ENCODE measurements at regions not wholly inside any gene's neighbourhood (a gene's known extent, or its start where the extent isn't known, plus 50 kb on each side); places are given as distances from the start of the nearest gene placed in this dataset.

DNA sequence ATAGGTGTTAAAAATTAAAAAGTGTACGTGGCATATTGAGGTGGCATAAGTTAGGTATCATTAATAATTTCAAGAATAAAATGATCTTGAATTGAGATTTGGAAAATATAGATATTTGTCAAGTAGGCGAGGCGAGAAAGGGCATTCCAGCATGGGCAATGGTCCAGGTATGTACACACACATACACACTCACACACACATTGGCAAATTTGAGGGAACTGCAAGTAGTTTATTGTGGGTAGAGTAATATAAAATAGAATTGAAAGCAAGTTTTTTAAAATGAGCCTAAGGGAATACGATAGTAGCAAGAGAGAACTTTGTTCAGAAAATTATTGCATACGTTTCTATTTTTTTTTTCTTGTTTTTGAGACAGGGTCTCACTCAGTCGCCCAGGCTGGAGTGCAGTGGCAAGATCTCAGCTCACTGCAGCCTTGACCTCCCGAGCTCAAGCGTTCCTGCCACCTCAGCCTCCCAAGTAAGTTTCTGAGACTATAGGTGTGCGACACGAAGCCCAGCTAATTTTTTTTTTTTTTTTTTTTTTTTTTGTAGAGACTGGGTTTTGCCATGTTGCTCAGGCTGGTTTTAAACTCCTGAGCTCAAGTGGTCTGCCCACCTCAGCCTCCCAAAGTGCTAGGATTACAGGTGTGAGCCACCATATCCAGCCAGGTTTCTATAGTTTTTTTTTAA, 96.7 kb upstream of the SLC39A10 start:
- peak overlapping the region; percentile 54; the same call in 1 of the 2 replicates for H3K4me2 ChIP-seq
- no peaks in the 10 kb centered on the region for H4K20me1 ChIP-seq (ENCODE audit: insufficient read depth)
- H3K9me3 ChIP-seq, result no peaks in the 10 kb centered on the region
- CTCF ChIA-PET, result interaction anchor here (1.3 kb wide), 1 partner anchor 16 kb away, joined by 3 read pairs; no protein-coding TSS in a partner anchor
- H3K9me2 ChIP-seq, result no peaks in the 10 kb centered on the region
- no peak for DNase-seq
- H3K27ac ChIP-seq (ENCODE audit: low read depth in 2 of 2, low read length in 1 of 2), result peak overlapping the region; percentile 12 to 96; a peak in 3 of 4 replicates
- TF ChIP-seq, protein P1, sequence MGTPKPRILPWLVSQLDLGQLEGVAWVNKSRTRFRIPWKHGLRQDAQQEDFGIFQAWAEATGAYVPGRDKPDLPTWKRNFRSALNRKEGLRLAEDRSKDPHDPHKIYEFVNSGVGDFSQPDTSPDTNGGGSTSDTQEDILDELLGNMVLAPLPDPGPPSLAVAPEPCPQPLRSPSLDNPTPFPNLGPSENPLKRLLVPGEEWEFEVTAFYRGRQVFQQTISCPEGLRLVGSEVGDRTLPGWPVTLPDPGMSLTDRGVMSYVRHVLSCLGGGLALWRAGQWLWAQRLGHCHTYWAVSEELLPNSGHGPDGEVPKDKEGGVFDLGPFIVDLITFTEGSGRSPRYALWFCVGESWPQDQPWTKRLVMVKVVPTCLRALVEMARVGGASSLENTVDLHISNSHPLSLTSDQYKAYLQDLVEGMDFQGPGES (IDR thresholded peaks at IDR 0.05; ENCODE audit: low read depth, low read length), result no peak
- TF ChIP-seq, protein P2, sequence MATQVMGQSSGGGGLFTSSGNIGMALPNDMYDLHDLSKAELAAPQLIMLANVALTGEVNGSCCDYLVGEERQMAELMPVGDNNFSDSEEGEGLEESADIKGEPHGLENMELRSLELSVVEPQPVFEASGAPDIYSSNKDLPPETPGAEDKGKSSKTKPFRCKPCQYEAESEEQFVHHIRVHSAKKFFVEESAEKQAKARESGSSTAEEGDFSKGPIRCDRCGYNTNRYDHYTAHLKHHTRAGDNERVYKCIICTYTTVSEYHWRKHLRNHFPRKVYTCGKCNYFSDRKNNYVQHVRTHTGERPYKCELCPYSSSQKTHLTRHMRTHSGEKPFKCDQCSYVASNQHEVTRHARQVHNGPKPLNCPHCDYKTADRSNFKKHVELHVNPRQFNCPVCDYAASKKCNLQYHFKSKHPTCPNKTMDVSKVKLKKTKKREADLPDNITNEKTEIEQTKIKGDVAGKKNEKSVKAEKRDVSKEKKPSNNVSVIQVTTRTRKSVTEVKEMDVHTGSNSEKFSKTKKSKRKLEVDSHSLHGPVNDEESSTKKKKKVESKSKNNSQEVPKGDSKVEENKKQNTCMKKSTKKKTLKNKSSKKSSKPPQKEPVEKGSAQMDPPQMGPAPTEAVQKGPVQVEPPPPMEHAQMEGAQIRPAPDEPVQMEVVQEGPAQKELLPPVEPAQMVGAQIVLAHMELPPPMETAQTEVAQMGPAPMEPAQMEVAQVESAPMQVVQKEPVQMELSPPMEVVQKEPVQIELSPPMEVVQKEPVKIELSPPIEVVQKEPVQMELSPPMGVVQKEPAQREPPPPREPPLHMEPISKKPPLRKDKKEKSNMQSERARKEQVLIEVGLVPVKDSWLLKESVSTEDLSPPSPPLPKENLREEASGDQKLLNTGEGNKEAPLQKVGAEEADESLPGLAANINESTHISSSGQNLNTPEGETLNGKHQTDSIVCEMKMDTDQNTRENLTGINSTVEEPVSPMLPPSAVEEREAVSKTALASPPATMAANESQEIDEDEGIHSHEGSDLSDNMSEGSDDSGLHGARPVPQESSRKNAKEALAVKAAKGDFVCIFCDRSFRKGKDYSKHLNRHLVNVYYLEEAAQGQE (IDR thresholded peaks at IDR 0.05; ENCODE audit: low read depth, low read length), result no peak
- TF ChIP-seq RXRA (IDR thresholded peaks at IDR 0.05; ENCODE audit: borderline replicate concordance, low read depth), result no peak
- TF ChIP-seq RCOR1 (IDR thresholded peaks at IDR 0.05; ENCODE audit: low read length), result no peak
- TF ChIP-seq TCF12 (IDR thresholded peaks at IDR 0.05), result no peak
- POLR2A ChIA-PET, result no interaction called here
- no peak overlapping the region for H2AFZ ChIP-seq (ENCODE audit: low read depth)
- H3K9ac ChIP-seq, result peak overlapping the region; percentile 59; the same call in 1 of the 2 replicates
- no peak overlapping the region for H3K4me3 ChIP-seq (ENCODE audit: low read depth in 2 of 2, low read length in 1 of 2)
- H3K36me3 ChIP-seq (replicated peaks in 1 of 2; ENCODE audit: control insufficient read depth in 1 of 2, insufficient read depth in 2 of 2, low read length in 1 of 2), result no peaks in the 10 kb centered on the region
- 77% methylated on average over 10 of the region's 10 CpGs for WGBS (ENCODE audit: low lambda C conversion rate)
- no peaks in the 10 kb centered on the region for H3K27me3 ChIP-seq (ENCODE audit: insufficient read depth)
- H3K79me2 ChIP-seq (ENCODE audit: insufficient read depth), result no peaks in the 10 kb centered on the region
- peaks cover 0 to 39% of the 10 kb centered on the region in 2 experiments; a peak in 3 of 4 replicates for H3K4me1 ChIP-seq (ENCODE audit: control insufficient read depth in 1 of 2, insufficient read depth in 2 of 2, low read depth in 1 of 2, low read length in 1 of 2)
- peaks cover 38% of the 10 kb centered on the region for H3F3A ChIP-seq (replicated peaks; ENCODE audit: insufficient read depth)

DNA sequence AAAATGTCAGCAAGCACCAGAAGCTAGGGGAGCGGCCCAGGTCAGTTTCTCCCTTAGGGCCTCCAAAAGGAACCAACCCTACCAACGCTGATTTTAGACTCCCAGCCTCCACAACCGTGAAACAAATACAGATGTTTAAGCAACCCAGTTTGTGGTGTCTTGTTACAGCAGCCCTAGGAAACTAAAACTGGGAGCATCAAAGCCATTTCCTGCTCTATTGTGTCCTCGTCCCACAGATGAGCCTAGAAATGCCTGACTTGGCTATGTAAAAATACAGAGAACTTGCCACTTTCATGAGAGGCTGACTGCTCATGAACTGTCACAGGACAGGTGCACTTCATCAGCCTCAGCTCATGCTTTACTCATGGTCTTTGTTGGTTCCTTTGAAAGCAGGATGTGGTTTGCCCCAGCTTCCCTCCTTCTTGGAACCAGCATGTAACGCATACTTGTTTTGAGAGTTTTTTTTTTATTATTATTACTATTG, 97.6 kb upstream of the SLC39A10 start:
- POLR2A ChIA-PET, result no interaction called here
- Histone ChIP-seq H3K9me3 (no peaks in the 10 kb centered on the region), H3K27me3 (ENCODE audit: insufficient read depth) (no peaks in the 10 kb centered on the region), H3K9me2 (no peaks in the 10 kb centered on the region), H3K4me1 (ENCODE audit: control insufficient read depth in 1 of 2, insufficient read depth in 2 of 2, low read depth in 1 of 2, low read length in 1 of 2) (peaks cover 0 to 36% of the 10 kb centered on the region in 2 experiments; a peak in 3 of 4 replicates), H4K20me1 (ENCODE audit: insufficient read depth) (no peaks in the 10 kb centered on the region), H3K4me2 (peak overlapping the region; percentile 17), H3K9ac (no peak overlapping the region), H3K36me3 (replicated peaks in 1 of 2; ENCODE audit: control insufficient read depth in 1 of 2, insufficient read depth in 2 of 2, low read length in 1 of 2) (no peaks in the 10 kb centered on the region), H3F3A (replicated peaks; ENCODE audit: insufficient read depth) (peaks cover 38% of the 10 kb centered on the region), H3K27ac (ENCODE audit: low read depth in 2 of 2, low read length in 1 of 2) (peak overlapping the region; percentile 12 to 96; a peak in 3 of 4 replicates), H2AFZ (ENCODE audit: low read depth) (no peak overlapping the region; the same call in 1 of the 2 replicates), H3K4me3 (ENCODE audit: low read depth in 2 of 2, low read length in 1 of 2) (no peak overlapping the region), H3K79me2 (ENCODE audit: insufficient read depth) (no peaks in the 10 kb centered on the region)
- WGBS (ENCODE audit: low lambda C conversion rate), result 46% methylated on average over 5 of the region's 5 CpGs
- CTCF ChIA-PET, result interaction anchor here (1.3 kb wide), 1 partner anchor 17 kb away, joined by 3 read pairs; no protein-coding TSS in a partner anchor
- no peak for DNase-seq
- TF ChIP-seq POLR2AphosphoS5 (IDR thresholded peaks at IDR 0.05; ENCODE audit: low read depth, low read length), result peak; percentile 70; the same call in 1 of the 2 replicates
- TF ChIP-seq NFIC (IDR thresholded peaks at IDR 0.05; ENCODE audit: borderline replicate concordance), result peak; percentile 59
- no peak for TF ChIP-seq FOXJ3 (CRISPR knock-in tag; IDR thresholded peaks at IDR 0.05)
- peak in 1 of 2 experiments; percentile 86; a peak in 2 of 4 replicates for TF ChIP-seq EP300 (IDR thresholded peaks at IDR 0.05; ENCODE audit: borderline replicate concordance in 1 of 2, low read depth in 1 of 2, low read length in 1 of 2)
- TF ChIP-seq TEAD4 (IDR thresholded peaks at IDR 0.05; ENCODE audit: borderline replicate concordance, insufficient read depth), result peak; percentile 62; the same call in 1 of the 2 replicates
- TF ChIP-seq JUND (IDR thresholded peaks at IDR 0.05), result peak; percentile 47
- no peak for TF ChIP-seq RAD21 (IDR thresholded peaks at IDR 0.05; ENCODE audit: low read length)
- peak; percentile 44; the same call in 1 of the 2 replicates for TF ChIP-seq FOSL2 (IDR thresholded peaks at IDR 0.05; ENCODE audit: borderline replicate concordance, low read depth)
- TF ChIP-seq SIN3A (IDR thresholded peaks at IDR 0.05; ENCODE audit: borderline replicate concordance, low read depth, low read length), result peak; percentile 50; the same call in 1 of the 2 replicates
- TF ChIP-seq, protein P3, sequence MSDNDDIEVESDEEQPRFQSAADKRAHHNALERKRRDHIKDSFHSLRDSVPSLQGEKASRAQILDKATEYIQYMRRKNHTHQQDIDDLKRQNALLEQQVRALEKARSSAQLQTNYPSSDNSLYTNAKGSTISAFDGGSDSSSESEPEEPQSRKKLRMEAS (IDR thresholded peaks at IDR 0.05; ENCODE audit: low read depth), result peak; percentile 93
- TF ChIP-seq GABPA (IDR thresholded peaks at IDR 0.05; ENCODE audit: low read depth), result peak; percentile 36; the same call in 1 of the 2 replicates
- TF ChIP-seq, protein P4, sequence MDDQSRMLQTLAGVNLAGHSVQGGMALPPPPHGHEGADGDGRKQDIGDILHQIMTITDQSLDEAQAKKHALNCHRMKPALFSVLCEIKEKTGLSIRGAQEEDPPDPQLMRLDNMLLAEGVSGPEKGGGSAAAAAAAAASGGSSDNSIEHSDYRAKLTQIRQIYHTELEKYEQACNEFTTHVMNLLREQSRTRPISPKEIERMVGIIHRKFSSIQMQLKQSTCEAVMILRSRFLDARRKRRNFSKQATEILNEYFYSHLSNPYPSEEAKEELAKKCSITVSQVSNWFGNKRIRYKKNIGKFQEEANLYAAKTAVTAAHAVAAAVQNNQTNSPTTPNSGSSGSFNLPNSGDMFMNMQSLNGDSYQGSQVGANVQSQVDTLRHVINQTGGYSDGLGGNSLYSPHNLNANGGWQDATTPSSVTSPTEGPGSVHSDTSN (IDR thresholded peaks at IDR 0.05), result peak; percentile 91
- peak; percentile 95 for TF ChIP-seq TCF12 (IDR thresholded peaks at IDR 0.05)
- no peak; the same call in 1 of the 2 replicates for TF ChIP-seq MXI1 (IDR thresholded peaks at IDR 0.05; ENCODE audit: low read depth, low read length)
- TF ChIP-seq, protein P5, sequence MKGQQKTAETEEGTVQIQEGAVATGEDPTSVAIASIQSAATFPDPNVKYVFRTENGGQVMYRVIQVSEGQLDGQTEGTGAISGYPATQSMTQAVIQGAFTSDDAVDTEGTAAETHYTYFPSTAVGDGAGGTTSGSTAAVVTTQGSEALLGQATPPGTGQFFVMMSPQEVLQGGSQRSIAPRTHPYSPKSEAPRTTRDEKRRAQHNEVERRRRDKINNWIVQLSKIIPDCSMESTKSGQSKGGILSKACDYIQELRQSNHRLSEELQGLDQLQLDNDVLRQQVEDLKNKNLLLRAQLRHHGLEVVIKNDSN (IDR thresholded peaks at IDR 0.05; ENCODE audit: borderline replicate concordance, low read depth), result no peak
- TF ChIP-seq RFX5 (IDR thresholded peaks at IDR 0.05; ENCODE audit: low read length), result no peak
